HCT116 (cell line): ENCODE measurements at regions not wholly inside any gene's neighbourhood (a gene's known extent, or its start where the extent isn't known, plus 50 kb on each side); places are given as distances from the start of the nearest gene placed in this dataset.

Source experiments
- ATAC-seq: fragments of 200-7000 bp; cut with Tn5 transposase; 2 replicates; pipeline ENCODE4 v1.9.1; 2020; ENCODE audit warnings: mild to moderate bottlenecking, moderate library complexity
- BruUV-seq: library from RNA; stranded (reverse); fragments of 400-500 nt; replicated peaks from 2 replicates; lab custom pipeline; 2021; lab: Mats Ljungman, UMichigan
- CTCF ChIA-PET: fragments of 300-600 bp; sonication (Branson Sonifier 250); formaldehyde crosslinking; loops from one replicate; lab custom pipeline; 2021; ENCODE audit warnings: antibody characterized with exemption; lab: Charles Lee
- POLR2A ChIA-PET: fragments of 300-600, 350-600 bp; sonication (Branson Sonifier 250); formaldehyde crosslinking; loops from one replicate; lab custom pipeline; 2021; ENCODE audit warnings: antibody characterized with exemption; lab: Charles Lee
- RAD21 ChIA-PET, 2 experiments: fragments of 300-600 bp; sonication (Branson Sonifier 250); formaldehyde crosslinking; loops; one replicate each; lab custom pipeline; 2023; ENCODE audit warnings: low total read pairs in 2 of 2; ENCODE audit not compliant: uncharacterized antibody in 2 of 2, unreplicated experiment in 2 of 2, low non-redundant PET in 1 of 2; lab: Charles Lee
- DNase-seq: peaks from one replicate; pipeline ENCODE4 v3.0.0-alpha.2; 2010; ENCODE audit warnings: low read depth, low spot score
- H2AFZ ChIP-seq: fragments of 200-600 bp; shearing (Covaris generic), sonication (generic); 2 replicates; pipeline ENCODE4 v1.6.1; 2017; ENCODE audit warnings: low read depth, mixed run types, mixed read lengths, antibody characterized with exemption, low read length; ENCODE audit not compliant: poor library complexity, severe bottlenecking
- H3K27ac ChIP-seq: 2 replicates; pipeline ENCODE4 v1.5.1; 2012; ENCODE audit warnings: low read depth, low read length
- H3K27me3 ChIP-seq: fragments of 200-600 bp; sonication (generic); 2 replicates; pipeline ENCODE4 v1.6.1; 2016; ENCODE audit warnings: mixed run types, low read length, mixed read lengths; ENCODE audit not compliant: insufficient read depth
- H3K36me3 ChIP-seq, 2 experiments: fragments of 200-500 bp in 1 of 2; fragments of 200-600 bp in 1 of 2; sonication (Bioruptor generic) in 1 of 2; sonication (generic) in 1 of 2; 2 replicates each; pipeline versions ENCODE4 v1.5.1 to v1.6.1; 2014 to 2016; ENCODE audit warnings: low read length in 2 of 2, inconsistent platforms in 1 of 2, mixed read lengths in 1 of 2, mixed run types in 1 of 2; ENCODE audit not compliant: insufficient read depth in 2 of 2, control insufficient read depth in 1 of 2
- H3K4me1 ChIP-seq, 2 experiments: fragments of 200-600 bp in 1 of 2; sonication (generic) in 1 of 2; 2 replicates each; pipeline versions ENCODE4 v1.5.1 to v1.6.1; 2012 to 2017; ENCODE audit warnings: low read length in 2 of 2, inconsistent platforms in 1 of 2, mild to moderate bottlenecking in 1 of 2, mixed read lengths in 1 of 2, mixed run types in 1 of 2, moderate library complexity in 1 of 2; ENCODE audit not compliant: insufficient read depth in 2 of 2, control insufficient read depth in 1 of 2
- H3K4me2 ChIP-seq: fragments of 200-600 bp; sonication (generic); 2 replicates; pipeline ENCODE4 v1.6.1; 2017; ENCODE audit warnings: mixed run types, low read length, mixed read lengths
- H3K4me3 ChIP-seq, 2 experiments: fragments of 200-600 bp in 1 of 2; sonication (generic) in 1 of 2; replicated peaks in 1 of 2; 2 replicates each; pipeline ENCODE4 v1.5.1; 2011 to 2016; ENCODE audit warnings: low read length in 2 of 2, control low read depth in 1 of 2, low read depth in 1 of 2, mild to moderate bottlenecking in 1 of 2, mixed read lengths in 1 of 2, mixed run types in 1 of 2
- H3K79me2 ChIP-seq: fragments of 200-600 bp; sonication (generic); 2 replicates; pipeline ENCODE4 v1.6.1; 2017; ENCODE audit warnings: mild to moderate bottlenecking, mixed run types, low read length, moderate library complexity, mixed read lengths; ENCODE audit not compliant: insufficient read depth
- H3K9ac ChIP-seq: fragments of 200-600 bp; sonication (generic); 2 replicates; pipeline ENCODE4 v1.6.1; 2016; ENCODE audit warnings: low read length, mixed read lengths
- H3K9me2 ChIP-seq: fragments of 200-600 bp; sonication (generic), shearing (Covaris generic); 2 replicates; pipeline ENCODE4 v1.6.1; 2017; ENCODE audit warnings: mixed run types, mild to moderate bottlenecking, moderate library complexity; ENCODE audit not compliant: insufficient read depth
- H3K9me3 ChIP-seq, 2 experiments: fragments of 200-500 bp in 1 of 2; fragments of 200-600 bp in 1 of 2; sonication (Bioruptor generic) in 1 of 2; sonication (generic) in 1 of 2; 2 replicates each; pipeline ENCODE4 v1.6.1; 2014 to 2017; ENCODE audit warnings: low read length in 2 of 2, mixed read lengths in 2 of 2, inconsistent platforms in 1 of 2, low read depth in 1 of 2, mild to moderate bottlenecking in 1 of 2, mixed run types in 1 of 2, moderate library complexity in 1 of 2; ENCODE audit not compliant: control insufficient read depth in 1 of 2, insufficient read depth in 1 of 2
- H4K20me1 ChIP-seq: fragments of 200-600 bp; sonication (generic), shearing (Covaris generic); 2 replicates; pipeline ENCODE4 v1.6.1; 2017; ENCODE audit warnings: mixed run types, mild to moderate bottlenecking, moderate library complexity; ENCODE audit not compliant: insufficient read depth
- CTCF ChIP-seq, 3 experiments: fragments of 200-600 bp in 1 of 3; sonication (generic) in 1 of 3; IDR thresholded peaks in 2 of 3; conservative IDR thresholded peaks in 1 of 3; 2 replicates each; pipeline ENCODE4 v1.5.1; 2012 to 2017; ENCODE audit warnings: low read depth in 2 of 3, low read length in 2 of 3, antibody characterized with exemption in 1 of 3, borderline replicate concordance in 1 of 3, control low read depth in 1 of 3, mild to moderate bottlenecking in 1 of 3, mixed read lengths in 1 of 3, mixed run types in 1 of 3, moderate library complexity in 1 of 3; ENCODE audit not compliant: insufficient read depth in 1 of 3
- EZH2 ChIP-seq: fragments of 200-600 bp; sonication (generic); IDR thresholded peaks from 2 replicates; pipeline ENCODE4 v1.6.1; 2017; ENCODE audit warnings: antibody characterized with exemption, mixed run types
- EZH2phosphoT487 ChIP-seq: fragments of 200-600 bp; IDR thresholded peaks from 2 replicates; pipeline ENCODE4 v1.6.1; 2018; ENCODE audit warnings: antibody characterized with exemption, borderline replicate concordance
- FOSL1 ChIP-seq: IDR thresholded peaks from 2 replicates; pipeline ENCODE4 v1.6.1; 2012; ENCODE audit warnings: low read depth
- MAX ChIP-seq: IDR thresholded peaks from 2 replicates; pipeline ENCODE4 v1.6.1; 2012
- RAD21 ChIP-seq: IDR thresholded peaks from 2 replicates; pipeline ENCODE4 v1.6.1; 2012; ENCODE audit warnings: low read depth, mild to moderate bottlenecking
- ZBTB33 ChIP-seq: IDR thresholded peaks from 2 replicates; pipeline ENCODE4 v1.6.1; 2011; ENCODE audit warnings: mild to moderate bottlenecking, low read length, moderate library complexity; ENCODE audit not compliant: insufficient replicate concordance; ENCODE audit errors: extremely low read depth
- ZFX ChIP-seq: fragments of 450-650 bp; IDR thresholded peaks from 2 replicates; pipeline ENCODE4 v1.6.1; 2017
- intact Hi-C: fragments of 100-400 bp; cut with micrococcal nuclease; formaldehyde crosslinking; loops from 2 replicates; pipeline ENCODE4 v1.10.0; 2022

- Histone ChIP-seq H3K4me3 (no peak overlapping the region), H3K27ac (no peak overlapping the region), H3K9ac (no peak overlapping the region), H3K36me3 (no peaks in the 10 kb centered on the region), H3K9me2 (no peaks in the 10 kb centered on the region), H3K79me2 (no peaks in the 10 kb centered on the region), H3K9me3 (no peaks in the 10 kb centered on the region), H2AFZ (no peak overlapping the region), H3K4me1 (peaks cover 0 to 6% of the 10 kb centered on the region in 2 experiments; a peak in 2 of 4 replicates), H3K27me3 (no peaks in the 10 kb centered on the region), H4K20me1 (no peaks in the 10 kb centered on the region), H3K4me2 (no peak overlapping the region)
- CTCF ChIA-PET: no interaction called here
- intact Hi-C loops: no loop called here
- RAD21 ChIA-PET: no interaction called here
- ATAC-seq: no peak
- TF ChIP-seq MAX (no peak), ZFX (no peak), ZBTB33 (no peak), CTCF (IDR thresholded peaks at IDR 0.05 in 2 of 3, conservative IDR thresholded peaks at IDR 0.05 in 1 of 3; ENCODE audit: borderline replicate concordance in 1 of 3, insufficient read depth in 1 of 3, low read depth in 2 of 3, low read length in 2 of 3) (no peak), EZH2 (no peak), FOSL1 (no peak), EZH2phosphoT487 (no peak), RAD21 (no peak)
- no peak for DNase-seq
- BruUV-seq: no TSS peak
- POLR2A ChIA-PET: no interaction called here
These were observed 225.9 kb upstream of the CITED2 start for GRCh38 chr6:139600343-139600742.
